Kidney glomerular epithelial cell (primary cell): ENCODE measurements at regions not wholly inside any gene's neighbourhood (a gene's known extent, or its start where the extent isn't known, plus 50 kb on each side); places are given as distances from the start of the nearest gene placed in this dataset.
"Not testable (repeated sequence)": the region's sequence is repeated elsewhere in the genome, so short reads cannot be mapped to it uniquely, and the experiment has no call there.

Experiments used
- DNase-seq: peaks from one replicate; lab custom pipeline; 2025; lab: John Stamatoyannopoulos, UW

- no peak for DNase-seq
These were observed 57.2 kb downstream of the BMP15 start for GRCh38 chrX:50967736-50968135.

GRCh38 chrX:50968871-50969635, 58.5 kb downstream of the BMP15 start:
- peak; percentile 19 for DNase-seq

GRCh38 chrX:50971395-50971794, 60.9 kb downstream of the BMP15 start:
- peak; percentile 59 for DNase-seq

- no peak for DNase-seq
These were observed 62.7 kb downstream of the BMP15 start for GRCh38 chrX:50973199-50973598.

- DNase-seq: no peak
These were observed 68.6 kb downstream of the BMP15 start for GRCh38 chrX:50978920-50979682.

- no peak for DNase-seq
These were observed 69.7 kb downstream of the BMP15 start for GRCh38 chrX:50980251-50980650.

- DNase-seq: peak; percentile 17
These were observed 78.1 kb downstream of the BMP15 start for GRCh38 chrX:50988649-50989048.

GRCh38 chrX:50996930-50997329, 86.4 kb downstream of the BMP15 start:
- no peak for DNase-seq

- DNase-seq: not testable (repeated sequence)
These were observed 89.8 kb downstream of the BMP15 start for GRCh38 chrX:51000384-51000783.

- not testable (repeated sequence) for DNase-seq
These were observed 91.4 kb downstream of the BMP15 start for GRCh38 chrX:51001733-51002632.

- DNase-seq: no peak
These were observed 95.5 kb downstream of the BMP15 start for GRCh38 chrX:51006064-51006463.

- no peak for DNase-seq
These were observed 113.7 kb downstream of the BMP15 start for GRCh38 chrX:51024106-51024696.

GRCh38 chrX:51026862-51027261, 116.3 kb downstream of the BMP15 start:
- DNase-seq: no peak

GRCh38 chrX:51035746-51036145, 125.2 kb downstream of the BMP15 start:
- no peak for DNase-seq

- no peak for DNase-seq
These were observed 137.4 kb downstream of the BMP15 start for GRCh38 chrX:51047950-51048349.

GRCh38 chrX:51053741-51054140, 143.2 kb downstream of the BMP15 start:
- DNase-seq: no peak

GRCh38 chrX:51098046-51098445, 187.5 kb downstream of the BMP15 start:
- DNase-seq: no peak

- DNase-seq: not testable (repeated sequence)
These were observed 208.8 kb downstream of the BMP15 start for GRCh38 chrX:51119058-51119926.

GRCh38 chrX:51125743-51126142, 206.9 kb upstream of the NUDT10 start:
- DNase-seq: not testable (repeated sequence)

- DNase-seq: peak; percentile 2
These were observed 187.7 kb upstream of the NUDT10 start for GRCh38 chrX:51144828-51145442.
